SU-DHL-6 (cell line): ENCODE measurements at regions not wholly inside any gene's neighbourhood (a gene's known extent, or its start where the extent isn't known, plus 50 kb on each side); places are given as distances from the start of the nearest gene placed in this dataset.

ENCODE experiments used
- EZH2phosphoT487 ChIP-seq: fragments of 200-600 bp; sonication (generic), shearing (Covaris generic); conservative IDR thresholded peaks from 2 replicates; pipeline ENCODE4 v1.6.1; 2018; ENCODE audit warnings: mild to moderate bottlenecking, antibody characterized with exemption, low read length, moderate library complexity, mixed read lengths
- TF ChIP-seq, protein P1 (sequence below): fragments of 200-600 bp; sonication (generic); IDR thresholded peaks from one replicate; pipeline ENCODE4 v1.5.1; 2017; ENCODE audit warnings: antibody characterized with exemption, mild to moderate bottlenecking, low read length, moderate library complexity; ENCODE audit not compliant: insufficient read depth, poor library complexity, severe bottlenecking

GRCh38 chr3:79910337-79910736 is 142.5 kb upstream of the ROBO1 start:
- TF ChIP-seq, protein P1, sequence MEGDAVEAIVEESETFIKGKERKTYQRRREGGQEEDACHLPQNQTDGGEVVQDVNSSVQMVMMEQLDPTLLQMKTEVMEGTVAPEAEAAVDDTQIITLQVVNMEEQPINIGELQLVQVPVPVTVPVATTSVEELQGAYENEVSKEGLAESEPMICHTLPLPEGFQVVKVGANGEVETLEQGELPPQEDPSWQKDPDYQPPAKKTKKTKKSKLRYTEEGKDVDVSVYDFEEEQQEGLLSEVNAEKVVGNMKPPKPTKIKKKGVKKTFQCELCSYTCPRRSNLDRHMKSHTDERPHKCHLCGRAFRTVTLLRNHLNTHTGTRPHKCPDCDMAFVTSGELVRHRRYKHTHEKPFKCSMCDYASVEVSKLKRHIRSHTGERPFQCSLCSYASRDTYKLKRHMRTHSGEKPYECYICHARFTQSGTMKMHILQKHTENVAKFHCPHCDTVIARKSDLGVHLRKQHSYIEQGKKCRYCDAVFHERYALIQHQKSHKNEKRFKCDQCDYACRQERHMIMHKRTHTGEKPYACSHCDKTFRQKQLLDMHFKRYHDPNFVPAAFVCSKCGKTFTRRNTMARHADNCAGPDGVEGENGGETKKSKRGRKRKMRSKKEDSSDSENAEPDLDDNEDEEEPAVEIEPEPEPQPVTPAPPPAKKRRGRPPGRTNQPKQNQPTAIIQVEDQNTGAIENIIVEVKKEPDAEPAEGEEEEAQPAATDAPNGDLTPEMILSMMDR: no peak
- no peak for TF ChIP-seq EZH2phosphoT487
